A673 (cell line): ENCODE measurements at regions not wholly inside any gene's neighbourhood (a gene's known extent, or its start where the extent isn't known, plus 50 kb on each side); places are given as distances from the start of the nearest gene placed in this dataset.

Source experiments
- BruUV-seq: library from RNA; stranded (reverse); fragments of 400-500 nt; replicated peaks from 2 replicates; lab custom pipeline; 2021; lab: Mats Ljungman, UMichigan
- CTCF ChIA-PET: fragments of 300-600 bp; sonication (Branson Sonifier 250); formaldehyde crosslinking; loops from one replicate; lab custom pipeline; 2022; ENCODE audit warnings: antibody characterized with exemption; lab: Charles Lee
- POLR2A ChIA-PET: fragments of 300-600 bp; sonication (Branson Sonifier 250); formaldehyde crosslinking; loops from one replicate; lab custom pipeline; 2022; ENCODE audit warnings: antibody characterized with exemption; ENCODE audit not compliant: low non-redundant PET; lab: Charles Lee
- DNase-seq: peaks from one replicate; pipeline ENCODE4 v3.0.0-alpha.2; 2015; ENCODE audit warnings: low spot score
- H3K27ac ChIP-seq: fragments of 200-600 bp; sonication (generic); 2 replicates; pipeline ENCODE4 v1.5.1; 2016; ENCODE audit warnings: mixed run types, low read depth, mild to moderate bottlenecking, mixed read lengths, antibody characterized with exemption, low read length; ENCODE audit not compliant: poor library complexity, severe bottlenecking
- H3K27me3 ChIP-seq: fragments of 200-600 bp; sonication (generic); replicated peaks from 2 replicates; pipeline ENCODE4 v1.6.1; 2017; ENCODE audit warnings: mixed run types, low read depth, mild to moderate bottlenecking, mixed read lengths, antibody characterized with exemption, low read length; ENCODE audit not compliant: insufficient read depth, poor library complexity
- H3K36me3 ChIP-seq: fragments of 200-600 bp; sonication (generic); 2 replicates; pipeline ENCODE4 v1.6.1; 2016; ENCODE audit warnings: mixed run types, mild to moderate bottlenecking, mixed read lengths, antibody characterized with exemption, low read length; ENCODE audit not compliant: insufficient read depth, poor library complexity, severe bottlenecking
- H3K4me1 ChIP-seq: fragments of 200-600 bp; sonication (generic); 2 replicates; pipeline ENCODE4 v1.6.1; 2017; ENCODE audit warnings: mixed run types, mild to moderate bottlenecking, mixed read lengths, antibody characterized with exemption, low read length; ENCODE audit not compliant: insufficient read depth, poor library complexity, severe bottlenecking
- H3K4me3 ChIP-seq: fragments of 200-600 bp; sonication (generic); 2 replicates; pipeline ENCODE4 v1.5.1; 2016; ENCODE audit warnings: low read depth, mixed run types, mild to moderate bottlenecking, mixed read lengths, low read length; ENCODE audit not compliant: poor library complexity, severe bottlenecking
- H3K9me3 ChIP-seq: fragments of 200-600 bp; sonication (generic); 2 replicates; pipeline ENCODE4 v1.6.1; 2016; ENCODE audit warnings: mixed run types, low read depth, mild to moderate bottlenecking, mixed read lengths, antibody characterized with exemption, low read length; ENCODE audit not compliant: poor library complexity, severe bottlenecking
- CTCF ChIP-seq: fragments of 300-800, 200-600 bp; sonication (generic); conservative IDR thresholded peaks from 2 replicates; pipeline ENCODE4 v1.5.1; 2017; ENCODE audit warnings: low read depth, mild to moderate bottlenecking, antibody characterized with exemption, low read length, moderate library complexity, mixed read lengths
- EZH2 ChIP-seq: fragments of 200-600 bp; sonication (generic); IDR thresholded peaks from 2 replicates; pipeline ENCODE4 v1.6.1; 2017; ENCODE audit warnings: borderline replicate concordance, low read depth, mild to moderate bottlenecking, mixed read lengths, antibody characterized with exemption, low read length; ENCODE audit not compliant: poor library complexity, severe bottlenecking
- intact Hi-C: fragments of 100-400 bp; cut with micrococcal nuclease; formaldehyde crosslinking; loops from one replicate; pipeline ENCODE4 v1.10.0; 2022; ENCODE audit not compliant: unreplicated experiment

GRCh38 chr12:24544368-24544767 lies 404.5 kb downstream of the BCAT1 start:
- H3K36me3 ChIP-seq: no peaks in the 10 kb centered on the region
- DNase-seq: no peak
- H3K4me1 ChIP-seq: peaks cover 41% of the 10 kb centered on the region
- ChIA-PET CTCF (no interaction called here), POLR2A (no interaction called here)
- H3K27ac ChIP-seq: no peak overlapping the region
- no peak for TF ChIP-seq EZH2
- TF ChIP-seq CTCF: no peak
- intact Hi-C loops: no loop called here
- H3K4me3 ChIP-seq: no peak overlapping the region
- no TSS peak for BruUV-seq
- H3K9me3 ChIP-seq: no peaks in the 10 kb centered on the region
- no peaks in the 10 kb centered on the region for H3K27me3 ChIP-seq

DNA sequence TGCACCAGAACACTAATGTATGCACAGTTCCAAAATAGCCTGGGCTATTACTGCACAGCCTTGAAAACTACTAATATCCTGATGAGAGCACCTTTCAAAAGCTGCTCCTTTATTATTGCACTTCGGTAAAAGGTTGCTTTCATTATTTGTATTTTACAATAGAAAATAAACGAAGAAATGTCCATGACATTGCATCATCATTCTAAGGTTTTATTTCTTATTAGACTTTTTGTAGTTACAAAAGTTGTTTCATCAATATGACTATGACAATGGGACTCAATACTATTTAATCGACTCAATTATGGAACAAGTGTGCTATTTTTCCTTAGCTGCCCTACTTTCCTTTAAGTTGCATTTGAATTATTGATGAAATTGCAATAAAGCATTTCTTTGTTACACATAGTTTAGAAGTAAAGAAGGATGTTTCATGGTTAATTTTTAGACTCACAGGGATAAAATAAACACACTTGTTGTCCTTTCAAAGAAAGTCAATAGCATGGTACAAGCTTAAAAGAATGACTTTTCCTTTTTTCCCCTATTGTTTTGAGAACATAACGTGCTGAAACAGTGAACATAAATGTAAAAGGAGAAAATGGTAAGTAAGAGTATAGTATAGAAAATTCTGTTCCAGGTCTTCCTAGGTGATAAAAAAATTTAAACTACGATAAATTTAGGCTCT lies 407.6 kb downstream of the BCAT1 start:
- H3K4me3 ChIP-seq: no peak overlapping the region
- H3K9me3 ChIP-seq: no peaks in the 10 kb centered on the region
- intact Hi-C loops: no loop called here
- BruUV-seq: no TSS peak
- H3K4me1 ChIP-seq: peaks cover 65% of the 10 kb centered on the region
- POLR2A ChIA-PET: interaction anchor here (0.6 kb wide), 1 partner anchor 40 kb away, joined by 3 read pairs; no protein-coding TSS in a partner anchor
- H3K36me3 ChIP-seq: no peaks in the 10 kb centered on the region
- H3K27ac ChIP-seq: no peak overlapping the region
- H3K27me3 ChIP-seq: no peaks in the 10 kb centered on the region
- CTCF ChIA-PET: no interaction called here
- TF ChIP-seq CTCF (no peak), EZH2 (no peak)
- DNase-seq: no peak

- H3K9me3 ChIP-seq: no peaks in the 10 kb centered on the region
- POLR2A ChIA-PET: no interaction called here
- no peak overlapping the region for H3K4me3 ChIP-seq
- CTCF ChIA-PET: no interaction called here
- H3K4me1 ChIP-seq: peaks cover 62% of the 10 kb centered on the region
- BruUV-seq: no TSS peak
- no peaks in the 10 kb centered on the region for H3K27me3 ChIP-seq
- H3K27ac ChIP-seq: no peak overlapping the region
- intact Hi-C loops: no loop called here
- H3K36me3 ChIP-seq: no peaks in the 10 kb centered on the region
- no peak for TF ChIP-seq EZH2
- DNase-seq: no peak
Measured at GRCh38 chr12:24539646-24540045, 409.3 kb downstream of the BCAT1 start.
